ENCODE measurements at regions not wholly inside any gene's neighbourhood (a gene's known extent, or its start where the extent isn't known, plus 50 kb on each side); places are given as distances from the start of the nearest gene placed in this dataset.
A peak's percentile ranks its signal among the peaks of the same experiment; 100 is the strongest.

GRCh38 chr1:238596703-238597102 lies 706.0 kb upstream of the ZP4 start:
- DNase-seq (ENCODE audit: low read depth in 2 of 2) = no peak
- TF ChIP-seq, protein P1, sequence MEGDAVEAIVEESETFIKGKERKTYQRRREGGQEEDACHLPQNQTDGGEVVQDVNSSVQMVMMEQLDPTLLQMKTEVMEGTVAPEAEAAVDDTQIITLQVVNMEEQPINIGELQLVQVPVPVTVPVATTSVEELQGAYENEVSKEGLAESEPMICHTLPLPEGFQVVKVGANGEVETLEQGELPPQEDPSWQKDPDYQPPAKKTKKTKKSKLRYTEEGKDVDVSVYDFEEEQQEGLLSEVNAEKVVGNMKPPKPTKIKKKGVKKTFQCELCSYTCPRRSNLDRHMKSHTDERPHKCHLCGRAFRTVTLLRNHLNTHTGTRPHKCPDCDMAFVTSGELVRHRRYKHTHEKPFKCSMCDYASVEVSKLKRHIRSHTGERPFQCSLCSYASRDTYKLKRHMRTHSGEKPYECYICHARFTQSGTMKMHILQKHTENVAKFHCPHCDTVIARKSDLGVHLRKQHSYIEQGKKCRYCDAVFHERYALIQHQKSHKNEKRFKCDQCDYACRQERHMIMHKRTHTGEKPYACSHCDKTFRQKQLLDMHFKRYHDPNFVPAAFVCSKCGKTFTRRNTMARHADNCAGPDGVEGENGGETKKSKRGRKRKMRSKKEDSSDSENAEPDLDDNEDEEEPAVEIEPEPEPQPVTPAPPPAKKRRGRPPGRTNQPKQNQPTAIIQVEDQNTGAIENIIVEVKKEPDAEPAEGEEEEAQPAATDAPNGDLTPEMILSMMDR (IDR thresholded peaks at IDR 0.05; ENCODE audit: low read depth, low read length) = no peak
- H3K4me3 ChIP-seq (replicated peaks in 1 of 2; ENCODE audit: low read depth in 2 of 2, low read length in 2 of 2) = no peak overlapping the region

- no peak overlapping the region for H3K4me3 ChIP-seq (replicated peaks in 1 of 2; ENCODE audit: low read depth in 2 of 2, low read length in 2 of 2)
- TF ChIP-seq, protein P1 (IDR thresholded peaks at IDR 0.05; ENCODE audit: low read depth, low read length) = no peak
- no peak for DNase-seq (ENCODE audit: low read depth in 2 of 2)
These were observed 701.9 kb upstream of the ZP4 start for GRCh38 chr1:238592621-238593020.

DNA sequence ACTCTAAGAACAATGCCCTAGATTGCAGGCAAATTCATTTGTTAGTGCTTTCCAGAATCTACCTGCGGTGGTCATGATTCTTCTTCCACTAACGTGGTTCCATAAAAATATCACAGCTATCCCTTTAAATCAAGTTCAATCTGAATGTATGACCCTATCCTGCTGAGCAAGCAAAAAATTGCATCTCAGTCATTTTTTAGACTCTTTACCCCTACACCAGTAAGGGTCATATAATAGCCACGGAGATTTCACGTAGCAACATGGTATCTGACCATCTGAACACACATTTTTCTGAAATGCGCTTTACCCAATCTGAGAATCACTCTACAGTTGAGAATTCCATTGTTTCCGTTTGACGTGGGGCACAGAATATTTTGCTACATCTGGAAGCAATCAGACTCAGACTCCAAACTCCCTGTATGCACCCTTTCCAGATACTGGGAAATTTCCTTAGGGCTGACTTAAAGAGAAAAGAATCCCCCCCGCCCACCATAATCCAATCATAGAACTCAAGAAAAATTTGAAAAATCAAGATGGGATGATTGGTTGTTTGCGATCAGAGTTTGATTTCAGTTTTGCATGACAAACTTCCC lies 699.2 kb upstream of the ZP4 start:
- TF ChIP-seq, protein P1 (IDR thresholded peaks at IDR 0.05; ENCODE audit: low read depth, low read length) = no peak
- peak; percentile 69 to 80 for DNase-seq (ENCODE audit: low read depth in 2 of 2)
- H3K4me3 ChIP-seq (replicated peaks in 1 of 2; ENCODE audit: low read depth in 2 of 2, low read length in 2 of 2) = no peak overlapping the region

- TF ChIP-seq, protein P1 (IDR thresholded peaks at IDR 0.05; ENCODE audit: low read depth, low read length) = no peak
- DNase-seq (ENCODE audit: low read depth in 2 of 2) = no peak
- no peak overlapping the region for H3K4me3 ChIP-seq (replicated peaks in 1 of 2; ENCODE audit: low read depth in 2 of 2, low read length in 2 of 2)
These were observed 692.1 kb upstream of the ZP4 start for GRCh38 chr1:238582816-238583215.

- no peak overlapping the region for H3K4me3 ChIP-seq (replicated peaks in 1 of 2; ENCODE audit: low read depth in 2 of 2, low read length in 2 of 2)
- TF ChIP-seq, protein P1 (IDR thresholded peaks at IDR 0.05; ENCODE audit: low read depth, low read length) = no peak
- peak in 1 of 2 donors; percentile 26 for DNase-seq (ENCODE audit: low read depth in 2 of 2)
These were observed 690.6 kb upstream of the ZP4 start for GRCh38 chr1:238581332-238581731.

DNA sequence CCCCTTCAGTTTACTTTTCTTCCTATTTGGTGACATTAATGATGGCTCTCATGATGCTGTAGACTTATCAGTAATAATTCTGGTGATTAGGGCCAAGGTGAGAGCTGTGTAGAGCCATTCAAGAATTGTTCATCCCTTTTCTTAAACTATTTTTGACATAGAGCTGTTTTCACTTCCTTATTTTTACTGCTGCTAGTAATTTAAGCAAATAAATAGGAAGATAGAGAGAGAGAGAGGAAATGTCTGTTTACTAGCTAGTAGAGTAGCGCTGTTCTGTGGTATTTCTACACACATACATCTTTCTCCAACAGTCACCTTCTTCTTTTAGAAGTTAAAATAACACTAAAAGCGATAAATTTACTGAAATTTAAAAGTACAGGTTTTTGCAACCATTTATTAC lies 678.0 kb upstream of the ZP4 start:
- TF ChIP-seq, protein P1 (IDR thresholded peaks at IDR 0.05; ENCODE audit: low read depth, low read length) = no peak
- no peak overlapping the region for H3K4me3 ChIP-seq (replicated peaks in 1 of 2; ENCODE audit: low read depth in 2 of 2, low read length in 2 of 2)
- no peak for DNase-seq (ENCODE audit: low read depth in 2 of 2)

DNA sequence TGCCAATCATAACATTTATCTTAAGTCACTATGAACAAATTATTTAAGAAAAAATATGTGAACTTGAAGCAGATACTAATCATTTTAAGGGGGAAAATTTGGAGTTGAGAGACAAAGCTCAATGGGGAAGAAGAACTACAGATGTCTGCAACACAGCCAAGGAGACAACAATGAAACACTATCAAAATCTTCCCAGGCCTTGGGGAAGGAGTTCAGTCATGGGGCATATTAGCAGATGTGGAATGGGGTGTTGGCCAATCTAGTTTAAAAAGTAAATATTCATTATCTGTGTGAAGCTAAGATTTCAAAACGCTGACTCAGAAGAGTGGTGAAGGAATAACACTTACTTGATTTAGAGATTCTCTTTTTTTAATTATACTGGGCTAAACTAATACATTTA lies 671.6 kb upstream of the ZP4 start:
- DNase-seq (ENCODE audit: low read depth in 2 of 2) = peak; percentile 25 to 47
- TF ChIP-seq, protein P1 (IDR thresholded peaks at IDR 0.05; ENCODE audit: low read depth, low read length) = no peak
- no peak overlapping the region for H3K4me3 ChIP-seq (replicated peaks in 1 of 2; ENCODE audit: low read depth in 2 of 2, low read length in 2 of 2)

Data from cardiac fibroblast (primary cell).